COLO668 (cell line): ENCODE measurements at regions not wholly inside any gene's neighbourhood (a gene's known extent, or its start where the extent isn't known, plus 50 kb on each side); places are given as distances from the start of the nearest gene placed in this dataset.

Experiments
- DNase-seq: peaks from one replicate; lab custom pipeline; 2025; ENCODE audit not compliant: unreplicated experiment; lab: John Stamatoyannopoulos, UW

- DNase-seq = no peak
Observed at GRCh38 chr14:80146941-80147340, 64.4 kb downstream of the DIO2 start.

- DNase-seq = no peak
Observed at GRCh38 chr14:80136358-80136757, 74.9 kb downstream of the DIO2 start.

- no peak for DNase-seq
Observed at GRCh38 chr14:80135305-80136088, 75.8 kb downstream of the DIO2 start.

GRCh38 chr14:80134321-80134720 is 77.0 kb downstream of the DIO2 start:
- DNase-seq = no peak

DNA sequence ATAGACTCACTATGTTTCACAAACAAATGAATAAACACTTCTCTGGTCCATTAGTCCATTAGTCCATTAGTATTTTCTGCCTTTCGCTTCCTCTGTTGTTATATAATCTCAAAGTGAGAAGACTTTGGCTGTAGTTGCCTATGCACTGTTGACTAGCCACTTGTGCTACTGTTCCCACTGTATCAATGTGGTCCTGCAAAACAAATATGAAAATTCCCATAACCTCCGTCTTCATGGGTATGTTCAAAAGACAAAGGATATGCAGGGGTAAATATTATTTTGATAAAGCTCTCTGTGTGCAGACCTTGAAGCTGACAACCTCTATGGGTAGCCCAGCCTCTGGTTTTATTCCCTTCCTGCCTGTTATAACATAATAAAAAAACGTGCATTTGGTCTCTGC is 77.8 kb downstream of the DIO2 start:
- DNase-seq = no peak

DNA sequence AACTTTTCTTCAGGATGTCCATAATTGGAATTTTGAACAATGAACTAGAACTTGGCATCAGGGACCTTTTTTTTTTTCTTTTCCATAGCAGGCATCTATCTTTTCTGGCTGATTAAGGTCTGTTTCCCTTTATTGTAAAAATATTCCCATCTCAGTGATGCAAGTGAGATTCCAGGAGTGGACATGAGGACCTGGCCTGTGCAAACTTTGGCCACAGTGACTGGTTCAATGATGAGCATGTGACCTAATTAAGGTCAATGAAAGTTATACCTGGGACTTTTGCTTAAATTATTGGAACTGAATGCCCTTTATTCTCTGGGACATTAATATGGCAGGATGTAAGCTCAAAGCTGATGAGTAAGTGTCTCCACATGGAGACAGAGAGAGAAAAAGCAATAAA is 83.8 kb downstream of the DIO2 start:
- no peak for DNase-seq

DNA sequence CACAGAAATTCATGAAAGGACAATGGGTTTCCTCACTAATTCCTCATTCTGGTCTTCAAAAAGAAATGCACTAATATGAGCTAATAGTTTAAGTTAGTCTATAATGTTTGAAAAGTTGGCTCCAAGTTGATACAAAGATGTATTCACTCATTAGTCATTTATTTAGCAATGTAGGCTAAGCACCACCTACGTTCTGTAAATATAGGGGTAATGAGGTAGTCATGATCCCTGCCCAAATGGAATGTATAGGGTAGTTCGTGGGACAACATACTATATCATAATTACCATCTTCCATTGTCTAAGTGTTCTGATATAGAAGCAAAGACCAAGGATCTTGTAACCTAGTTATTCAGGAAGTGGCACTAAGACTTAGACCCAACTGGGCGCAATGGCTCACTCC is 86.5 kb downstream of the DIO2 start:
- no peak for DNase-seq

DNA sequence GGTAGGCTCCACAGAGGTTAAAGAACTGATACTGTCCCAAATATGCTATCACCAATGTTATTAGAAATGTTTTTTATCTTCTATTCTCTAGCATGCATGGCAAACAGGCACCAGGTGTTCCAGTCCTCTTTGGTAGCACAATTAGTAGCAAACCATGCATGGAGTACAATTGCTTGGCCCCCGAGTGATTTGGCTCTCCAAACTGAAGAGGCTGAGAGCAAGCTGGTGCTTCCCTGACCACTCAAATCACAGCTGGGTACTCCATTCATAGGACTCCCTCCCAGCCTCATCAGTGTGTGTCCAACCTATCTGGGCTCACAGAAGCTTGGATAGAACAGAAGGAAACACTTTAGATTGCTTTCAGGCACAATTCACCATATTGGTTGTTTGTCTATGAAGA is 93.4 kb downstream of the DIO2 start:
- no peak for DNase-seq

DNA sequence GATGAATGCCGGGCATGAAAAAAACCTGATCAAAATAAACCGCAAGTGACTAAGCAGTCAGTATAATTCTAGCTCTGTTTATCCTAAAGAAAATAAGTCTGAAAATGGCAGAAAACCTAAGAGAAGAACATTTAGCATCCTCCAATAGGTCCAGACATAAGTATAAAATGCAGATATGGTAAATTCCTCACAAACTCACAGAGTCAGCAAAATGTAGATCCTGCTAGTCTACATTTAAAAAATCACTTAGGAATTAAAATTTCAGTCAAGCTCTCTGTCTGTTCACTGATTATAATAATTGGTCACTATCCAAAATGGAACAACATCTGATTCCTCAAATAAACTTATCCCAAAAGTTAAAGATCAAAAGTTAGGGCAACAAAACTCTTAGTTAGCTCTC is 95.1 kb downstream of the DIO2 start:
- no peak for DNase-seq

DNA sequence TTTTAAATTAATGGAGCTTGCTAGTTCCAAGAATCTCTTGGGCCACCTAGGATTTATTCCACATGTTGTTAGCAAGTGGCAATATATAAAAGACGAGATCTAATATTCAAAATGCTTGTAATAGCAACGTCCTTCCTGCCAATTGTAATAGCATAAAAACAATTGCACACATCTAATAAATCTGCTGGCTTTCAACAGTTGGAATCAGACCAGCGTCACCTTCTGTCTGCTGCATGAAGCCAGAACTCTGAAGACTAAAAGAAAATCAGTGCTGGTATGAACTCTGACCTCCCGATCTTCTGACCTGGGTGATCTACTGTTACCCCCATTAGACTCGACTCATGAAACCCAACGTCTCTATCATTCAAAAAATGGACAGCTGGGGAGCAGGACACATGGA is 100.6 kb downstream of the DIO2 start:
- no peak for DNase-seq

GRCh38 chr14:80109055-80109454 is 102.2 kb downstream of the DIO2 start:
- no peak for DNase-seq

DNA sequence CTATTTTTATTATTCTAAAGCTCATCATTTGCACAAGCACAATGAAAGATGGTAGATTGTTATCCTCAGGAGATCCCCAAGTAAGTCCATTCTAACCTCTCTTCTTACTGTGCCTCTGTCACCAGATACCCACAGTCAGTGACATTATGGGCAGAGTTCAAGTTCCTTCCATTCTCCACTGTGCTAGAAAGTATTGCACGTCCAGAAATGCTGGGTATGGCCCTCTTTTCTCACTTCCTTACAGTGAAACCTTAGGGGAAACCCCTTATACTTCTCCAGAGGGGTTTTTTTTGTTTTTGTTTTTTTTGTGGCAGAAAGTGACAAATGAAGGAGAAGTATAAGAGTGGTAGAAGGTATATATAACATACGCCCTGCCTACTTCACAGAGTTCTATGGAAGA is 102.9 kb downstream of the DIO2 start:
- DNase-seq = no peak

DNA sequence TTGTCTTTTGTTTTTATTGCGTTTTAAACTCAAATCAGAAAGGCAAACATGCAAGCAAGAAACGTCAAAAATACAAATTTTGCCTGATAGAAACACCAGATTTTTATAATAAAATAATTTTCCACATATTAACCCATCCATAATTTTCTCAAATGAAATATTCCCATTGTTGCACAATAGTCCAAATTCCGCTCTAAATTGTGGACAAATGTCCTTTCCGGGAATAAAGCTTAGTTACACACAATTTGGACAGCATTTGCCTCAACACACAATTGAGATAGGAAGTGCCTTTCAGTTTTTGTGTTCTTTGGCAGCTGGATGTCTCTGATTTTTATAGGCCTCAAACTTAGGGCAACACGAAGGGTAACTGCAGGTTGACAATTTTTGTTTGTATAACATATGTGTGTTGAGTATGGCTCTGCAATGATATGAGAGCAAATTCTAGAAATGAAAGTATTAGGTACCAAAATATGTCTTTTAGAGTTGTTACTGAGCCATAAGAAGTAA is 105.8 kb downstream of the DIO2 start:
- DNase-seq = no peak

DNA sequence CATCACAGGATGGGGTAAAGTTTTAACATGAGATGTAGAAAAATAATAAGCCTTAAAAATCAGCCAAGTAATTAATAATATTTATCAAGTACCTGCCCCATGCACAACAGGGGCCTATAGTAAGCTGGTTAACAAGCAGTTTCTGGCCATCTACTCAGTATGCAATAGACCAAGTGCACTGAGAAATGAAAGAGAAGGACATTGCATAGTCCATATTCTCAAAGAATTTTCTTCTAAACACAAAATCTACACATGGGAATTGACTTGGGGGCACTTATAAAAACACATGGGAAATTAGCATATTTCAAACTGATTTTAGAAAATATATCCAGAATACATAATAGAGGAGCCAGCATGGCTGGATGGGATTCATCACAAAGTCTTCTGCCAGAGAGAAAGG is 109.5 kb downstream of the DIO2 start:
- no peak for DNase-seq

DNA sequence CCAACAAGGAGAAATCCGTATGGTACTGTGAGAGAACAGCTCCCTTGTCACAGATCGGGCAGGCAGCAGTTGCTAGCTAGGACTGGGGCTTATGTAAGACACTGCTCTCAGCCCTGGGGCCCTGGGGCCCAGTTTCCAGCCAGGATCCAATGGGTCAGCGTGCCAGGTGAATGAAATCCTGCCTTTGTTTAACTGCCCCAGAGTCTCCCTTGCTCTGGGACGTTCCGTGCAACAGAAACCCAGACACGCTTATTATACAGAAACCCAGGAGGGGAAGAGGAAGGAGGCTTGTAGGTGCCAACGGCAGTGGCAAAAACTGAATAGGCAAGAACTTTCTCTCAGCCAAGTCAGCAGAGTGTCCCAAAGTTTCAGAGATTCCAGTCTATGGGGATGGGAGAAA is 110.6 kb downstream of the DIO2 start:
- no peak for DNase-seq

GRCh38 chr14:80095623-80096022 is 115.7 kb downstream of the DIO2 start:
- DNase-seq = no peak

DNA sequence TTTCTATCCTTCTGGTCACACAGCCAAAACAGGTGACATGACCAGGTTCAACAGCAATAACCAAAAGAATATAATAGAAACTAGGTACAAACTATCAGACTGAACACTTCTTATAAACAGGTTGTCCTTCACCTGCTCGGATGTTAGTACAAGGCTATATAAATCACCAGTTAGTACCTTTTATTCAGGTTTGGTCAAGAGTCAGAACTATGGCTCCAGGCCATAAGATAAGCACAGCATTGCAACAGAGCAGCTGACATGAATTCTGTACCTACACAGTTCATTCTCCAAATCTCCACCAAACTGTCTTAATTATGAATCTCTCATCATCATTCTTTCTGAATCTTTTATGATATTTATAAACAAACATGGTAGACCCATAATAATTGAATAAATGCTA is 123.9 kb downstream of the DIO2 start:
- DNase-seq = no peak

- no peak for DNase-seq
Observed at GRCh38 chr14:80084196-80084595, 127.1 kb downstream of the DIO2 start.

GRCh38 chr14:80080601-80081000 is 130.7 kb downstream of the DIO2 start:
- DNase-seq = no peak

DNA sequence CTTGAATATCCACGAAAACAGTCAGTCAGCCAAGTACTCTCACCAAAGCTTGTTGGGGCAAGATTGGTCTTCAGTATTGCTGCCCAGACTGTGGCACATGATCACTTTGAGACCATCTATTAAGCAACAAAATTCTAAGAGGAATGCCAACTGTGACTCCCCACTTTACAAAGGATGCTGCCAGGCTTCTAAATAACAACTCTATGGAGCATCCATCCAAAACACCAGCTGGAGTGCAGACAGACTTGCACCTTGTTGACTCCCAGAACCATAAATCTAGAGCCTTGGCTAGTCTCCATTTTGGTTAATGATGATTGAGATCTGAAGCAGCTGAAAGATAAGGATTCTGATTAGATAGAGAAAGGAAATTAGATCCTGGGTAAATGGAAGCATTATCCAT is 132.8 kb downstream of the DIO2 start:
- no peak for DNase-seq

GRCh38 chr14:80077262-80077661 is 134.0 kb downstream of the DIO2 start:
- DNase-seq = no peak

GRCh38 chr14:80074900-80075574 is 136.3 kb downstream of the DIO2 start:
- DNase-seq = no peak

DNA sequence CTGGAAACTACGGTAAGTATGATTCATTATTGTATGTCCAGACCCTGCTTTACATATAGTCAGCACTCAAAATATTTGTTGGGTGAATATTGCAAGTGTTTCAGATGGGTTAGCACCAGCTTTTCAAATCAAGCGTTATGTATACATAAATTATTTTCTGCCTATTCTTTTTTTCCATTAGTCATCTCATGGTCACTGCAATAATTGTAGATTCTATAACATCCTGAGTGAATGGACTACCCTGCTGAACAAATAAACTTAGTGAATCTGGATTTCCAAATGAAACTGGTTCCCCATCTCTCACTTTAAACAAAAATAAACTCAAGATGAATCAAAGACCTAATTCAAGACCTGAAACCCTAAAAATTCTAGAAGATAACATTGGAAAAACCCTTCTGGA is 152.3 kb downstream of the DIO2 start:
- no peak for DNase-seq
